RWPE1 (cell line): ENCODE measurements at regions not wholly inside any gene's neighbourhood (a gene's known extent, or its start where the extent isn't known, plus 50 kb on each side); places are given as distances from the start of the nearest gene placed in this dataset.
A peak's percentile ranks its signal among the peaks of the same experiment; 100 is the strongest.

Experiments used
- CTCF ChIA-PET: fragments of 350-600 bp; sonication (Branson Sonifier 250); formaldehyde crosslinking; extraction: SDS; loops from one replicate; lab custom pipeline; 2021; lab: Yijun Ruan, JAX
- POLR2A ChIA-PET: fragments of 400-600 bp; formaldehyde crosslinking; extraction: SDS; loops from one replicate; lab custom pipeline; 2020; ENCODE audit warnings: antibody characterized with exemption; ENCODE audit not compliant: low non-redundant PET; lab: Yijun Ruan, JAX
- DNase-seq: peaks from one replicate; pipeline ENCODE4 v3.0.0; 2012; ENCODE audit warnings: low spot score
- H3K27ac ChIP-seq: fragments of 450-650 bp; 2 replicates; pipeline ENCODE4 v1.5.1; 2017
- TF ChIP-seq, protein P1 (sequence below): fragments of 450-650 bp; conservative IDR thresholded peaks from 2 replicates; pipeline ENCODE4 v1.5.1; 2017; ENCODE audit warnings: low read depth, mild to moderate bottlenecking

DNA sequence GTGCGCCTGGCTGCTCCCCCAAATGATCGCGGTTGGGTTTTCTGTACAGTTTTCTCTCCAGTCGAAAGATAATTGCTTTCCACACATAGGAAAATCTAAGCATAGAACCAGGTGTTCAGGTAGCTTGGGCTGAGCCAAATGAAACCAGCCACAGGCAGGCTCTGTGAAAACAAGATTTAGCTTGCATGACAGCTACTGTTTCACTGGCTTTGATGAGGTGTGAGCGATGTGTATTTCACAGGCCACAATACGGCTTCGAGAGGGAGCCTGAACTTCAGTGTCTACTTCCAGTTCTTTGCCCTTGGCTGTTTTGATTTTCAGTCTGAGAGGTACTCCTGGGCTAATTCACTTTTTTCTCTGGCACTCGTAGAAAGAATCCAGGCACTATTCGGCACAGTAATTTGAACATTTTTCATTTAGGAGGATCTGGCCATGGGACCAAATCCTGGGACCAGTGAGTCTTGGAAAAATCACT, 110.5 kb downstream of the JCAD start:
- ChIA-PET CTCF (interaction anchor here (0.6 to 1.2 kb wide), 2 partner anchors 53 to 431 kb away, joined by 3 to 4 read pairs; no protein-coding TSS in a partner anchor), POLR2A (no interaction called here)
- TF ChIP-seq, protein P1, sequence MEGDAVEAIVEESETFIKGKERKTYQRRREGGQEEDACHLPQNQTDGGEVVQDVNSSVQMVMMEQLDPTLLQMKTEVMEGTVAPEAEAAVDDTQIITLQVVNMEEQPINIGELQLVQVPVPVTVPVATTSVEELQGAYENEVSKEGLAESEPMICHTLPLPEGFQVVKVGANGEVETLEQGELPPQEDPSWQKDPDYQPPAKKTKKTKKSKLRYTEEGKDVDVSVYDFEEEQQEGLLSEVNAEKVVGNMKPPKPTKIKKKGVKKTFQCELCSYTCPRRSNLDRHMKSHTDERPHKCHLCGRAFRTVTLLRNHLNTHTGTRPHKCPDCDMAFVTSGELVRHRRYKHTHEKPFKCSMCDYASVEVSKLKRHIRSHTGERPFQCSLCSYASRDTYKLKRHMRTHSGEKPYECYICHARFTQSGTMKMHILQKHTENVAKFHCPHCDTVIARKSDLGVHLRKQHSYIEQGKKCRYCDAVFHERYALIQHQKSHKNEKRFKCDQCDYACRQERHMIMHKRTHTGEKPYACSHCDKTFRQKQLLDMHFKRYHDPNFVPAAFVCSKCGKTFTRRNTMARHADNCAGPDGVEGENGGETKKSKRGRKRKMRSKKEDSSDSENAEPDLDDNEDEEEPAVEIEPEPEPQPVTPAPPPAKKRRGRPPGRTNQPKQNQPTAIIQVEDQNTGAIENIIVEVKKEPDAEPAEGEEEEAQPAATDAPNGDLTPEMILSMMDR = no peak
- peak overlapping the region; percentile 99 for H3K27ac ChIP-seq
- peak; percentile 46 for DNase-seq

GRCh38 chr10:29947701-29948060, 111.7 kb downstream of the JCAD start:
- ChIA-PET POLR2A (no interaction called here), CTCF (interaction anchor here (0.6 kb wide), 1 partner anchor 24 kb away, joined by 3 read pairs; no protein-coding TSS in a partner anchor)
- H3K27ac ChIP-seq = peak overlapping the region; percentile 99
- no peak for DNase-seq
- TF ChIP-seq, protein P1 = no peak

DNA sequence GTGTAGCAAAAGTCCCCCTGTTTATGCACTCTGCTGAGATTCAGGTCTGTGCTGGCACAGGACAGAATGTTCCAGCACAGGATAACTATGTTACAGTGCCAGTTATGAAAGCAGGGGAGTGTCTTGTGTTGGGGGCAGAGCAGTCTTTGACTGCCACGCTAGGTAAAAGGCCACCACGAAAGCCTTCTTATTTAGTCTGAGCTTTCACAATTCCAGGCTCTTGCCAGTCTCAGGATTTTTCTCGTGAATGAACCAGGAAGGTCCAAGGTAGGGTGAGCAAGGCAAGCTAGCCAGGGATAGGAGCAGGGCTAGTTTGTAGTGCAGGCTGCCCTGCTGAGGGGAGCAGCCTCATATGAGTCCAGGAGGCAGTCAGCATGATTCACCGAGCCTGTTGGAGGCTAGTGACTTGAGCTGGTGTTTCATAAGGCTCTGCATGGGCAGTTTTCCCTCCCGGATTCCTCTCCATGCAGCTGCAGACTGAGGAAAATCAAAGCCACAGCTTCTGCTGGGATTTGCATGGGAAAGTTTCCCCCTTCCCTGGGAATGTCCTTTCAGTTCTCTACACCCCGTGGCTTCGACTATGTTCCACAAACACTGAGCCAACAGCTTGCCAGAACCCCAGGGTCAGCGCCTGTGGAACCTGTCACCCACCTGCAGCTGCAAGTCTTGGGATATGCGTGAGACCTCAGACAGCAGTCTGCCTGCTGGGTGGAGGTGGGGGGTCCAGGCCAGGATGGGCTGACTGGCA, 112.3 kb downstream of the JCAD start:
- peak overlapping the region; percentile 99 for H3K27ac ChIP-seq
- DNase-seq = peak; percentile 57
- TF ChIP-seq, protein P1 = no peak
- ChIA-PET POLR2A (no interaction called here), CTCF (interaction anchor here (0.5 to 0.6 kb wide), 2 partner anchors 24 to 185 kb away, joined by 3 read pairs; no protein-coding TSS in a partner anchor)

DNA sequence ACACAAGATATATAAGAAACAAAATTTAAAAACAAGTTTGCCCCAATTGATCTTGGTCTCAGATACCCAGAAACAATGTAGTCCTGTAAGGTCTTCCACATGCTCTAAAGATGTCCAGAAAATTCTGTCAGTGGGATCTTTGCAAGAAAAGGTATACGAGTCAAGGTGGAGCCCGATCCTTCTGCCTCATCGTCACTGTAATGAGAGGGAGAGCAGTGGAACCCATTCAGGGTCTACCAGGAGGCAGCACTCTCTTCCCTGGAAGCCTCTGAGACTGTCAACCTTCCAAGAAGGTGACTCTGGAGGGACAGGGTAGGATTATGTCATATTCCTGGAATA, 112.8 kb downstream of the JCAD start:
- POLR2A ChIA-PET = no interaction called here
- DNase-seq = no peak
- peak overlapping the region; percentile 99 for H3K27ac ChIP-seq
- TF ChIP-seq, protein P1 = no peak
- CTCF ChIA-PET = interaction anchor here (0.5 kb wide), 1 partner anchor 185 kb away, joined by 3 read pairs; no protein-coding TSS in a partner anchor

GRCh38 chr10:29941476-29941875, 117.9 kb downstream of the JCAD start:
- CTCF ChIA-PET = no interaction called here
- H3K27ac ChIP-seq = no peak overlapping the region
- POLR2A ChIA-PET = no interaction called here
- DNase-seq = no peak
- TF ChIP-seq, protein P1 = no peak

DNA sequence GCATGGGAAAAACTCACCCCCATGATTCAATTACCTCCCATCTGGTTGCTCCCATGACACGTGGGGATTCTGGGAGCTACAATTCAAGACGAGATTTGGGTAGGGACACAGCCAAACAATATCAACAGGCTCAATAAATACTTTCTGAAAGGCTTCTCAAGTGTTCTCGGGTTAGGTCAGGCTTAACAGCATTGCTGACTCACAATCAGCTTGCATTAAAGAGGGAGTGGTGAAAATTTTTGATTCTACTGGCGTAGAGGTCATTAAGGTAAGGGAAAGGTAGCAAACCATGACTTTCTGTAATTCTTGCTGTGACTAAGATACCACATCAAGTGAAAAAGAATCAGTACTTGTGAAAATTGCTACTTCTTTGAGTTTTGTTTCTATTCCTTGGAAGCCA, 126.4 kb downstream of the JCAD start:
- TF ChIP-seq, protein P1 = no peak
- CTCF ChIA-PET = interaction anchor here (0.6 kb wide), 1 partner anchor 524 kb away, joined by 4 read pairs; no protein-coding TSS in a partner anchor
- POLR2A ChIA-PET = no interaction called here
- no peak overlapping the region for H3K27ac ChIP-seq
- DNase-seq = no peak
